Endothelial cell (in vitro differentiated cells): ENCODE measurements at regions not wholly inside any gene's neighbourhood (a gene's known extent, or its start where the extent isn't known, plus 50 kb on each side); places are given as distances from the start of the nearest gene placed in this dataset.

Experiments
- DNase-seq: peaks from one replicate; pipeline ENCODE4 v3.0.0; 2021; ENCODE audit warnings: low spot score
- H3K27ac Mint-ChIP-seq: one replicate; pipeline ENCODE4 v1.8.0; 2021; ENCODE audit warnings: mixed read lengths, inconsistent platforms; ENCODE audit not compliant: unreplicated experiment
- H3K27me3 Mint-ChIP-seq: one replicate; pipeline ENCODE4 v1.8.0; 2021; ENCODE audit warnings: mild to moderate bottlenecking, moderate library complexity, mixed read lengths, inconsistent platforms; ENCODE audit not compliant: unreplicated experiment
- H3K36me3 Mint-ChIP-seq: one replicate; pipeline ENCODE4 v1.8.0; 2021; ENCODE audit warnings: mild to moderate bottlenecking, low read depth, mixed read lengths, inconsistent platforms; ENCODE audit not compliant: unreplicated experiment
- H3K4me1 Mint-ChIP-seq: one replicate; pipeline ENCODE4 v1.8.0; 2021; ENCODE audit warnings: mild to moderate bottlenecking, mixed read lengths, inconsistent platforms; ENCODE audit not compliant: unreplicated experiment
- H3K4me3 Mint-ChIP-seq: one replicate; pipeline ENCODE4 v1.8.0; 2021; ENCODE audit warnings: mild to moderate bottlenecking, mixed read lengths, inconsistent platforms; ENCODE audit not compliant: unreplicated experiment
- H3K9me3 Mint-ChIP-seq: one replicate; pipeline ENCODE4 v1.8.0; 2021; ENCODE audit warnings: mixed read lengths, inconsistent platforms; ENCODE audit not compliant: unreplicated experiment
- TF ChIP-seq, protein P1 (sequence below): fragments of 200-600 bp; sonication (generic); IDR thresholded peaks from one replicate; pipeline ENCODE4 v1.5.0; 2021; ENCODE audit warnings: antibody characterized with exemption; ENCODE audit not compliant: unreplicated experiment

DNA sequence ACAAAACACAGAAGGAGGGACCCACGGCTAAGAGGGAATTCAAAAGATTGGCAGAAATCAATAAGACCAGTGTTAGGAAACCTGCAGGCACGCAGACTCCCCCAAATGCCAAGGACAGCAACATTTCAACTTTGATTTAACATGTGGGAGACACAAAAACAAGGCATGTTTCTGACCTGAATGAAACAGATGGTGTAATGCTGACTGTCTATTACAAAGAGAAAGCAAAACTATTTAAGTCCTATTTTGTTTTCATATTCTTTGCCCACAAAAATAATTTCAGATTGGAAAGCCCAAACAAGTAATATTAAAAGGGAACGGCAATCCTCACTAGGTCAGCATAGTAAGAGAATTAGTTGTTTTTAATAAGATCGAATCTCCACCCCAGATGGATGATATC lies 107.9 kb downstream of the S1PR1 start:
- Mint-ChIP-seq H3K4me1 (no peaks in the 10 kb centered on the region), H3K4me3 (no peak overlapping the region), H3K27ac (no peak overlapping the region), H3K36me3 (no peaks in the 10 kb centered on the region), H3K27me3 (no peaks in the 10 kb centered on the region), H3K9me3 (no peaks in the 10 kb centered on the region)
- TF ChIP-seq, protein P1, sequence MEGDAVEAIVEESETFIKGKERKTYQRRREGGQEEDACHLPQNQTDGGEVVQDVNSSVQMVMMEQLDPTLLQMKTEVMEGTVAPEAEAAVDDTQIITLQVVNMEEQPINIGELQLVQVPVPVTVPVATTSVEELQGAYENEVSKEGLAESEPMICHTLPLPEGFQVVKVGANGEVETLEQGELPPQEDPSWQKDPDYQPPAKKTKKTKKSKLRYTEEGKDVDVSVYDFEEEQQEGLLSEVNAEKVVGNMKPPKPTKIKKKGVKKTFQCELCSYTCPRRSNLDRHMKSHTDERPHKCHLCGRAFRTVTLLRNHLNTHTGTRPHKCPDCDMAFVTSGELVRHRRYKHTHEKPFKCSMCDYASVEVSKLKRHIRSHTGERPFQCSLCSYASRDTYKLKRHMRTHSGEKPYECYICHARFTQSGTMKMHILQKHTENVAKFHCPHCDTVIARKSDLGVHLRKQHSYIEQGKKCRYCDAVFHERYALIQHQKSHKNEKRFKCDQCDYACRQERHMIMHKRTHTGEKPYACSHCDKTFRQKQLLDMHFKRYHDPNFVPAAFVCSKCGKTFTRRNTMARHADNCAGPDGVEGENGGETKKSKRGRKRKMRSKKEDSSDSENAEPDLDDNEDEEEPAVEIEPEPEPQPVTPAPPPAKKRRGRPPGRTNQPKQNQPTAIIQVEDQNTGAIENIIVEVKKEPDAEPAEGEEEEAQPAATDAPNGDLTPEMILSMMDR, result no peak
- no peak for DNase-seq

DNA sequence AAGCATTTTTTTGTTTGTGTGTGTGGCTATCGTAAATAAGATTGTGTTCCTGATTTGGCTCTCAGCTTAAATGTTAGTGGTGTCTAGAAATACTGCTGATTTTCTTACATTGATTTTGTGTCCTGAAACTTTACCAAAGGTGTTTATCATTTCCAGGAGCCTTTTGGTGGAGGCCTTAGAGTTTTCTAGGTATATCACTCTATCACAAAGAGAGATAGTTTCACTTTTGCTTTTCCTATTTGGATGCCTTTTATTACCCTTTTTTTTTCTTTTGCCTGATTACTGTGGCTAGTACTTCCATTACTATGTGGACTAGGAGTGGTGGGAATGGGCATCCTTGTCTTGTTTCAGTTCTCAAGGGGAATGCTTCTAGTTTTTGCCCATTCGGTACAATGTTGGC lies 109.6 kb downstream of the S1PR1 start:
- H3K4me1 Mint-ChIP-seq, result no peaks in the 10 kb centered on the region
- H3K27me3 Mint-ChIP-seq, result no peaks in the 10 kb centered on the region
- TF ChIP-seq, protein P1, result no peak
- no peak overlapping the region for H3K4me3 Mint-ChIP-seq
- no peaks in the 10 kb centered on the region for H3K36me3 Mint-ChIP-seq
- H3K9me3 Mint-ChIP-seq, result no peaks in the 10 kb centered on the region
- H3K27ac Mint-ChIP-seq, result no peak overlapping the region
- no peak for DNase-seq

DNA sequence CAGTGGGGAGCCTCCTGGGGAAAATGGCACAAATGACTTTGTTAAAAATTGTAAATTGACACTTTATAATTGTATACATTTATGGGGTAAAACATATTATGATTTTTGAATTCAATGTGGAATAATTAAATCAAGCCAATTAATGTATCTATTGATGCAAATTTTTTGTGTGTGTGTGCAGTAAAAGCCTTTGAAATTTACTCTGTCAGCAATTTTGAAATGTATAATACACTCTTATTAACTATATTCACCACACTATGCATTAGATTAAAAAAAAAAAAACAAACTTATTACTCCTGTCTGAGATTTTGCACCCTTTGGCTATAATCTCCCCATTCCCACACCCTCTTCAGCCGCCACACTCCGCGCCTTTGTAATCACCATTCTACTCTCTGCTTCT lies 119.2 kb downstream of the S1PR1 start:
- H3K36me3 Mint-ChIP-seq, result peaks cover under 1% of the 10 kb centered on the region
- H3K27ac Mint-ChIP-seq, result no peak overlapping the region
- no peak for DNase-seq
- TF ChIP-seq, protein P1, result no peak
- H3K9me3 Mint-ChIP-seq, result no peaks in the 10 kb centered on the region
- H3K4me1 Mint-ChIP-seq, result peaks cover 7% of the 10 kb centered on the region
- H3K4me3 Mint-ChIP-seq, result no peak overlapping the region
- H3K27me3 Mint-ChIP-seq, result peaks cover 2% of the 10 kb centered on the region

DNA sequence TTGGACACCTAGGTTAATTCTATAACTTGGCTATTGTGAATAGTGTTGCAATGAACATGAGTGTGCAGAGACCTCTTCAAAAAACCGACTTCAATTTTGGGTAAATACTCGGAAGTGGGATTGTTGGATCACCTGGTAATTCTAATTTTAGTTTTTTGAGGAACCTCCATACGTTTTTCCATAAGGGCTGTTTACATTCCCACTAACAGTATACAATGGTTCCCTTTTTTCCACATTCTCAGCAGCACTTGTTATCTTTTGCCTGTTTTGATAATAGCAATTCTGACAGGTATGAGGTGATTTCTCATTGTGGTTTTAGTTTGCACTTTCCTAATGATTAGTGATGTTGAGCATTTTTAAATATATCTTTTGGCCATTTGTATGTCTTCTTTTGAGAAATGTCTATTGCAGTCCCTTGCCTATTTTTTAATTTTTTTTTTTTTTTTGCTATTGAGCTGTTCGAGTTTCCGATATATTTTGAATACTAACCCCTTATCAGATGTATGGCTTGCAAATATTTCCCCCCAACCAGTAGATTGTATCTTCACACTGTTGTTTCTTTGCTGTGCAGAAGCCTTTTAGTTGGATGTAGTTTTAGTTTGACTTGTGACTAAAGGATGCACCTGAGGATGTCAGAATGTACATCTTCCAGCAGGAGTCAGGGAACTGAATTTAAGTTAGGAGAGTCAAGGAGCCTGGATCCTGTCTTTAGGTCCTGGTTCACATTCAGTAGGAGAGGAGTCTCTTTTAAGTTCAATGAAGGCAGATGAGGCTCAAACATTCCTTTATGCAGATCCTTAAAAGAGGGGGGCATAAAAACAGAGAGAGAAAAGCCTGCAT lies 120.0 kb downstream of the S1PR1 start:
- Mint-ChIP-seq H3K4me1 (peaks cover 7% of the 10 kb centered on the region), H3K36me3 (peaks cover 3% of the 10 kb centered on the region), H3K9me3 (no peaks in the 10 kb centered on the region), H3K27ac (no peak overlapping the region), H3K27me3 (peaks cover 5% of the 10 kb centered on the region), H3K4me3 (no peak overlapping the region)
- no peak for DNase-seq
- TF ChIP-seq, protein P1, result no peak

DNA sequence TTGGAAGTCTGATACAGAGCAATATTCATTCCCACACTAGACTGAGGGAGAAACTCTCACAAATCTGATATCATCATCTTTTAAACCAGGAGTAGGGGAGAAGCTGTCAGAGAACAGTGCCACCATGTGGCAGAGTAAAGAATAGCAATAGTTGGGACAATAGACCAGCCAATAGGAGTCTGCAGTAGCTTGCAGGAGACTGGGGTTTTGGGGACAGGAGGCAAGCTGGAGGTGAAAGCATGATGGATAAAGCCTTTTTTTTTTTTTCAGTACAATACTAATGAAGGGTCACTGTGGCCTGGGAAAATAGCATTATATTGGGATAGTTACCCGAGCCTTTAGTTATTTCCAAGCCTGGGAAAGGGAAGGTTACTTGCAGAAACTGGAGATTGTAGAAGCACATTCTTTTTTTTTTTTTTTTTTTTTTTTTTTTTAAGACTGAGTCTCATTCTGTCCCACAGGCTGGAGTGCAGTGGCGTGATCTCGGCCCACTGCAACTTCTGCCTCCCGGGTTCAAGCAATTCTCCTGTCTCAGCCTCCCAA lies 120.7 kb downstream of the S1PR1 start:
- Mint-ChIP-seq H3K4me3 (no peak overlapping the region), H3K36me3 (peaks cover 3% of the 10 kb centered on the region), H3K9me3 (no peaks in the 10 kb centered on the region), H3K27me3 (peaks cover 4% of the 10 kb centered on the region), H3K4me1 (peaks cover 7% of the 10 kb centered on the region), H3K27ac (no peak overlapping the region)
- peak; percentile 78 for DNase-seq
- TF ChIP-seq, protein P1, result peak; percentile 86
